ENCODE measurements at regions not wholly inside any gene's neighbourhood (a gene's known extent, or its start where the extent isn't known, plus 50 kb on each side); places are given as distances from the start of the nearest gene placed in this dataset.

- TF ChIP-seq CTCF (IDR thresholded peaks at IDR 0.05), result no peak
- no peak for TF ChIP-seq EP300 (IDR thresholded peaks at IDR 0.05)
- TF ChIP-seq POLR2A (IDR thresholded peaks at IDR 0.05), result no peak
These were observed 1049.3 kb downstream of the PCDH9 start for GRCh38 chr13:66180836-66181235.

Measured in ovary (tissue), 3 donors.